ENCODE measurements at regions not wholly inside any gene's neighbourhood (a gene's known extent, or its start where the extent isn't known, plus 50 kb on each side); places are given as distances from the start of the nearest gene placed in this dataset.

DNA sequence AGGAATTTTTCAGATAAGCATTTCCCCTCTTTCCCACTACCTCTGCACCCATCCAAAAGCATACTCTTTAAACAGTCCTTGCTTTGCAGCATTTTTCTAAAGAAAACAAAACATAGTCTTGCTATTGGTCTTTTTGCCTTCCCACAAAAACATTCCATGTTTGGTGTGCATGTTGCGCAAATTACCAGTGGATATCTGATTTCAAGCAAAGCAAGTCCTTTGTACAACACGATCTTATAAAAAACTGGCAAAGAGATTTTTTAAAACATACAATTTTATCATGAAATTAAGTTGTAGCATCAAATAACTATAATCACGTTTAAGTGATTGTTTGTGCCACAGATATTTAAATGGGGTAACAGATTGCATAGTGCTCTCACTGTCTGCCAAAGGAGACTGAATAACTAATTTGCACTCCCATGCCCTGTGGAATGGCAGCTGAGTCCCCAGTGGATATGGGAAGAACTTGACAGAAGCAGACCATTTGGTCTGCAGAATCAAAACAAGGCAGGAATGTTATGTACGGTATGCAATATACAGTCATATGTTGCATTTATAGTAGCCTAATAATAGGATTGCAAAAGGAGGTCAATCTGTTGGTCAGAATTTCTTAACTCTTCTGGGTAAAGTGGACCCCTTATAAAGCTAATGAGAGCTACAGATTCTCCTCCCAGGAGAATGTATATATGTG lies 285.7 kb downstream of the TBC1D4 start (continued):
- no peak for TF ChIP-seq HNRNPLL (IDR thresholded peaks at IDR 0.05; ENCODE audit: low read depth, low read length, poor library complexity, severe bottlenecking)
- no peak for TF ChIP-seq PHF8 (CRISPR knock-in tag; IDR thresholded peaks at IDR 0.05)
- TF ChIP-seq, protein P1, sequence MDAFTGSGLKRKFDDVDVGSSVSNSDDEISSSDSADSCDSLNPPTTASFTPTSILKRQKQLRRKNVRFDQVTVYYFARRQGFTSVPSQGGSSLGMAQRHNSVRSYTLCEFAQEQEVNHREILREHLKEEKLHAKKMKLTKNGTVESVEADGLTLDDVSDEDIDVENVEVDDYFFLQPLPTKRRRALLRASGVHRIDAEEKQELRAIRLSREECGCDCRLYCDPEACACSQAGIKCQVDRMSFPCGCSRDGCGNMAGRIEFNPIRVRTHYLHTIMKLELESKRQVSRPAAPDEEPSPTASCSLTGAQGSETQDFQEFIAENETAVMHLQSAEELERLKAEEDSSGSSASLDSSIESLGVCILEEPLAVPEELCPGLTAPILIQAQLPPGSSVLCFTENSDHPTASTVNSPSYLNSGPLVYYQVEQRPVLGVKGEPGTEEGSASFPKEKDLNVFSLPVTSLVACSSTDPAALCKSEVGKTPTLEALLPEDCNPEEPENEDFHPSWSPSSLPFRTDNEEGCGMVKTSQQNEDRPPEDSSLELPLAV (CRISPR knock-in tag; conservative IDR thresholded peaks at IDR 0.05; ENCODE audit: low read depth), result no peak

DNA sequence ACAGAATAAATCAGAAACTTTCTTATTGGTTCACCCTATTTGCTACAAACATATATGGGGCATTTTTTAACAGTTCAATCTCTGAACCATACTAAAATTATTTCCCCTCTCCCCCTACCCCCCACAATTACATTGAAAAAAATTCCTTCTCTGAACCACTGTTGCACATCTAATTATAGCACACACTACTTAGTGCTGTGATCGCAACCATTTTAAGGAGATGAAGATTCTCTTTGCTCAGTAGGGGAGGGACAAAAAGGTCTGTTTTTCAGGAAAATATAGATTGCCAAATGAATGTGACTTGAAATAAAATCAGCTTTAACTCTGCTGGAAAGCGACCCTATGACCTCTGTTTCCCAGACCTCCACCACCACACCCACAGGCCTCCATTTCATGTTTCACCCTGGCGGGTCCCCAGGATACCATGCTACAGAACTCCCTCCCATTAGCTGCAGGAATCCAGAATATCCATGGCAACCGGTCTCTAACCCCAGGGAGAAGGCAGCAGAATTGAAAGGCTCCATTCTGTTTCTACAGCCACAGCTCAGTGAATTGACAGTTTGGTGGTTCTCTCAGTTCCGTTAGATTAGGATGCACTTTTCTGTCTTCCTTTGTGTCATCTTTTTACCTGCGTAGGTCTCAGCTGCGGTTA lies 286.3 kb downstream of the TBC1D4 start:
- no peak overlapping the region for H2AFZ ChIP-seq (ENCODE audit: low read length)
- CTCF ChIA-PET (ENCODE audit: low intra/inter-chr PET ratio, low total read pairs), result no interaction called here
- H3K27ac ChIP-seq (ENCODE audit: extremely low read length, insufficient read depth, low read length), result no peak overlapping the region
- TF ChIP-seq ZNF546 (CRISPR knock-in tag; conservative IDR thresholded peaks at IDR 0.05) (no peak), TAF15 (IDR thresholded peaks at IDR 0.05; ENCODE audit: low read depth, low read length, poor library complexity, severe bottlenecking) (no peak), ZFY (CRISPR knock-in tag; IDR thresholded peaks at IDR 0.05) (no peak), ZNF747 (CRISPR knock-in tag; IDR thresholded peaks at IDR 0.05; ENCODE audit: borderline replicate concordance) (no peak), POLR2G (IDR thresholded peaks at IDR 0.05; ENCODE audit: low read depth, low read length) (no peak), KMT2A (CRISPR knock-in tag; IDR thresholded peaks at IDR 0.05) (no peak), ZNF263 (CRISPR knock-in tag; IDR thresholded peaks at IDR 0.05) (no peak), ZNF558 (CRISPR knock-in tag; IDR thresholded peaks at IDR 0.05; ENCODE audit: borderline replicate concordance) (no peak), ZBTB7B (CRISPR knock-in tag; IDR thresholded peaks at IDR 0.05) (no peak)
- TF ChIP-seq, protein P2, sequence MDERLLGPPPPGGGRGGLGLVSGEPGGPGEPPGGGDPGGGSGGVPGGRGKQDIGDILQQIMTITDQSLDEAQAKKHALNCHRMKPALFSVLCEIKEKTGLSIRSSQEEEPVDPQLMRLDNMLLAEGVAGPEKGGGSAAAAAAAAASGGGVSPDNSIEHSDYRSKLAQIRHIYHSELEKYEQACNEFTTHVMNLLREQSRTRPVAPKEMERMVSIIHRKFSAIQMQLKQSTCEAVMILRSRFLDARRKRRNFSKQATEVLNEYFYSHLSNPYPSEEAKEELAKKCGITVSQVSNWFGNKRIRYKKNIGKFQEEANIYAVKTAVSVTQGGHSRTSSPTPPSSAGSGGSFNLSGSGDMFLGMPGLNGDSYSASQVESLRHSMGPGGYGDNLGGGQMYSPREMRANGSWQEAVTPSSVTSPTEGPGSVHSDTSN (CRISPR knock-in tag; IDR thresholded peaks at IDR 0.05), result no peak
- TF ChIP-seq, protein P3, sequence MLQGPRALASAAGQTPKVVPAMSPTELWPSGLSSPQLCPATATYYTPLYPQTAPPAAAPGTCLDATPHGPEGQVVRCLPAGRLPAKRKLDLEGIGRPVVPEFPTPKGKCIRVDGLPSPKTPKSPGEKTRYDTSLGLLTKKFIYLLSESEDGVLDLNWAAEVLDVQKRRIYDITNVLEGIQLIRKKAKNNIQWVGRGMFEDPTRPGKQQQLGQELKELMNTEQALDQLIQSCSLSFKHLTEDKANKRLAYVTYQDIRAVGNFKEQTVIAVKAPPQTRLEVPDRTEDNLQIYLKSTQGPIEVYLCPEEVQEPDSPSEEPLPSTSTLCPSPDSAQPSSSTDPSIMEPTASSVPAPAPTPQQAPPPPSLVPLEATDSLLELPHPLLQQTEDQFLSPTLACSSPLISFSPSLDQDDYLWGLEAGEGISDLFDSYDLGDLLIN (CRISPR knock-in tag; IDR thresholded peaks at IDR 0.05; ENCODE audit: borderline replicate concordance), result no peak
- H3K27me3 ChIP-seq (ENCODE audit: control insufficient read depth in 1 of 2, insufficient read depth in 2 of 2, low read length in 2 of 2), result no peaks in the 10 kb centered on the region; a peak in 1 of 5 replicates
- no peaks in the 10 kb centered on the region for H3K9me3 ChIP-seq (ENCODE audit: low read length)
- no peaks in the 10 kb centered on the region for H3K79me2 ChIP-seq (ENCODE audit: insufficient read depth, low read length)
- in situ Hi-C loops (cut with HindIII; ENCODE audit: extremely low pct_ligation_motif_present, low pct_unique_long_range_greater_than_20kb) (no loop called here), intact Hi-C loops (cut with micrococcal nuclease; ENCODE audit: unreplicated experiment) (no loop called here)
- no peaks in the 10 kb centered on the region for H3K36me3 ChIP-seq (replicated peaks in 1 of 2; ENCODE audit: control insufficient read depth in 1 of 2, insufficient read depth in 2 of 2, low read length in 2 of 2)
- no TSS peak for BruUV-seq (replicated peaks)
- WGBS (ENCODE audit: low lambda C conversion rate), result 27% methylated on average over 7 of the region's 7 CpGs
- POLR2A ChIA-PET, result no interaction called here
- H3K4me2 ChIP-seq (ENCODE audit: low read depth, low read length), result no peak overlapping the region
- H4K20me1 ChIP-seq (ENCODE audit: insufficient read depth, low read length), result no peaks in the 10 kb centered on the region
- H3K4me1 ChIP-seq (ENCODE audit: insufficient read depth, low read length), result no peaks in the 10 kb centered on the region
- ATAC-seq (no peak), FAIRE-seq (no peak), DNase-seq (ENCODE audit: low spot score) (no peak)
- no peak overlapping the region for H3K4me3 ChIP-seq (replicated peaks in 1 of 3; ENCODE audit: insufficient read depth in 1 of 3, low read depth in 2 of 3, low read length in 3 of 3)
- H3K9ac ChIP-seq (ENCODE audit: insufficient read depth, low read depth, low read length), result no peak overlapping the region
